IMR-90 (cell line): ENCODE measurements at regions not wholly inside any gene's neighbourhood (a gene's known extent, or its start where the extent isn't known, plus 50 kb on each side); places are given as distances from the start of the nearest gene placed in this dataset.
A peak's percentile ranks its signal among the peaks of the same experiment; 100 is the strongest.

ENCODE experiments used
- ATAC-seq: fragments of 200-7000 bp; cut with Tn5 transposase; 2 replicates; pipeline ENCODE4 v1.9.1; 2020; ENCODE audit warnings: low read depth, mild to moderate bottlenecking, moderate library complexity
- BruUV-seq: library from RNA; stranded (reverse); fragments of 400-500 nt; replicated peaks from 2 replicates; lab custom pipeline; 2021; lab: Mats Ljungman, UMichigan
- CTCF ChIA-PET: fragments of 300-600 bp; formaldehyde crosslinking; extraction: SDS; loops from one replicate; lab custom pipeline; 2021; ENCODE audit warnings: antibody characterized with exemption; lab: Yijun Ruan, JAX
- POLR2A ChIA-PET: fragments of 300-600 bp; sonication (Branson Sonifier 250); formaldehyde crosslinking; loops from one replicate; lab custom pipeline; 2022; ENCODE audit warnings: antibody characterized with exemption; ENCODE audit not compliant: unreplicated experiment; lab: Charles Lee
- DNase-seq: peaks from one replicate; pipeline ENCODE4 v3.0.0; 2013
- H2AFZ ChIP-seq: replicated peaks from 2 replicates; pipeline ENCODE3; 2013; ENCODE audit warnings: low read length, mild to moderate bottlenecking; ENCODE audit not compliant: poor library complexity
- H2AK5ac ChIP-seq: 2 replicates; pipeline ENCODE4 v1.6.1; 2013; ENCODE audit warnings: low read depth, low read length, inconsistent platforms
- H2AK9ac ChIP-seq: replicated peaks from 2 replicates; pipeline ENCODE3; 2013; ENCODE audit warnings: mild to moderate bottlenecking, low read depth, low read length, moderate library complexity; ENCODE audit not compliant: poor library complexity
- H2BK120ac ChIP-seq: 2 replicates; pipeline ENCODE4 v1.6.1; 2013; ENCODE audit warnings: low read depth, low read length, inconsistent platforms
- H2BK15ac ChIP-seq: 3 replicates; pipeline ENCODE4 v1.6.1; 2013; ENCODE audit warnings: low read depth, low read length, inconsistent platforms
- H2BK20ac ChIP-seq: 2 replicates; pipeline ENCODE4 v1.6.1; 2013; ENCODE audit warnings: low read depth, mild to moderate bottlenecking, inconsistent platforms, low read length, moderate library complexity
- H2BK5ac ChIP-seq: 2 replicates; pipeline ENCODE4 v1.6.1; 2013; ENCODE audit warnings: mild to moderate bottlenecking, low read depth, low read length, inconsistent platforms; ENCODE audit not compliant: poor library complexity, severe bottlenecking
- H3K14ac ChIP-seq: replicated peaks from 2 replicates; pipeline ENCODE4 v1.6.1; 2013; ENCODE audit warnings: low read depth, low read length, inconsistent platforms
- H3K18ac ChIP-seq: 2 replicates; pipeline ENCODE4 v1.6.1; 2013; ENCODE audit warnings: low read depth, low read length, control low read depth
- H3K23ac ChIP-seq: 2 replicates; pipeline ENCODE4 v1.6.1; 2013; ENCODE audit warnings: low read depth, low read length, inconsistent platforms
- H3K27ac ChIP-seq: 2 replicates; pipeline ENCODE4 v1.5.1; 2013; ENCODE audit warnings: mild to moderate bottlenecking, control low read depth, low read length; ENCODE audit not compliant: insufficient read depth
- H3K27me3 ChIP-seq: 2 replicates; pipeline ENCODE4 v1.6.1; 2013; ENCODE audit warnings: low read length; ENCODE audit not compliant: control insufficient read depth, insufficient read depth
- H3K36me3 ChIP-seq: 2 replicates; pipeline ENCODE4 v1.6.1; 2013; ENCODE audit warnings: low read length, mixed read lengths; ENCODE audit not compliant: control insufficient read depth, insufficient read depth
- H3K4ac ChIP-seq: 2 replicates; pipeline ENCODE4 v1.6.1; 2013; ENCODE audit warnings: low read depth, low read length, inconsistent platforms
- H3K4me1 ChIP-seq: 2 replicates; pipeline ENCODE4 v1.6.1; 2013; ENCODE audit warnings: low read length, mixed read lengths; ENCODE audit not compliant: control insufficient read depth, insufficient read depth
- H3K4me2 ChIP-seq: 2 replicates; pipeline ENCODE4 v1.6.1; 2013; ENCODE audit warnings: low read depth, mild to moderate bottlenecking, control low read depth, low read length, moderate library complexity
- H3K4me3 ChIP-seq: 2 replicates; pipeline ENCODE4 v1.5.1; 2013; ENCODE audit warnings: low read depth, mild to moderate bottlenecking, control low read depth, low read length, moderate library complexity; ENCODE audit not compliant: insufficient read depth
- H3K56ac ChIP-seq: 2 replicates; pipeline ENCODE4 v1.6.1; 2013; ENCODE audit warnings: low read length, inconsistent platforms; ENCODE audit not compliant: insufficient read depth; ENCODE audit errors: extremely low read depth
- H3K79me1 ChIP-seq, 2 experiments: 2 replicates each; pipeline ENCODE4 v1.6.1; 2013; ENCODE audit warnings: low read length in 2 of 2, inconsistent platforms in 1 of 2, low read depth in 1 of 2
- H3K9ac ChIP-seq: 2 replicates; pipeline ENCODE4 v1.6.1; 2013; ENCODE audit warnings: low read depth, low read length, control low read depth
- H3K9me1 ChIP-seq: 2 replicates; pipeline ENCODE4 v1.6.1; 2013; ENCODE audit warnings: low read length, inconsistent platforms; ENCODE audit not compliant: insufficient read depth
- H3K9me3 ChIP-seq: 2 replicates; pipeline ENCODE4 v1.6.1; 2013; ENCODE audit warnings: low read length; ENCODE audit not compliant: control insufficient read depth, insufficient read depth
- H4K20me1 ChIP-seq: 2 replicates; pipeline ENCODE4 v1.6.1; 2013; ENCODE audit warnings: low read length, inconsistent platforms; ENCODE audit not compliant: insufficient read depth
- H4K5ac ChIP-seq: 2 replicates; pipeline ENCODE4 v1.6.1; 2013; ENCODE audit warnings: mild to moderate bottlenecking, low read depth, low read length, control low read depth
- H4K8ac ChIP-seq, 2 experiments: 2 replicates each; pipeline ENCODE4 v1.6.1; 2013; ENCODE audit warnings: low read depth in 2 of 2, low read length in 2 of 2, control low read depth in 1 of 2, inconsistent platforms in 1 of 2
- H4K91ac ChIP-seq: 2 replicates; pipeline ENCODE4 v1.6.1; 2013; ENCODE audit warnings: low read depth, low read length, inconsistent platforms; ENCODE audit not compliant: insufficient read depth
- FOS ChIP-seq: fragments of 150-350 bp; IDR thresholded peaks from 2 replicates; pipeline ENCODE4 v1.6.1; 2016; ENCODE audit warnings: low read depth, low read length
- WGBS, 2 experiments: methylation state at CpG; one replicate each; pipeline versions ENCODE4 v1.1.5 to v1.1.7; 2013; ENCODE audit warnings: missing lambda C conversion rate in 2 of 2; ENCODE audit not compliant: insufficient read length in 1 of 2; ENCODE audit errors: extremely low coverage in 2 of 2; 5-methylcytosine and 5-hydroxymethylcytosine counted together
- dilution Hi-C: fragments of 300-500 bp; cut with HindIII; formaldehyde crosslinking; loops from one replicate; pipeline ENCODE4 v1.14.3; 2018; ENCODE audit warnings: low sequenced_read_pairs; ENCODE audit not compliant: unreplicated experiment
- in situ Hi-C: fragments of 300-500 bp; cut with MboI; formaldehyde crosslinking; loops from 3 replicates; pipeline ENCODE4 v1.14.3; 2019; ENCODE audit warnings: low sequenced_read_pairs, inconsistent platforms, mixed read lengths
- intact Hi-C: fragments of 100-400 bp; cut with micrococcal nuclease; formaldehyde crosslinking; loops from 2 replicates; pipeline ENCODE4 v1.10.0; 2022

GRCh38 chr2:120852200-120852815 lies 116.6 kb downstream of the GLI2 start:
- peaks cover 72% of the 10 kb centered on the region for H4K20me1 ChIP-seq

More at GRCh38 chr2:120852200-120852815, 116.6 kb downstream of the GLI2 start:
- peaks cover 4% of the 10 kb centered on the region for H3K9me3 ChIP-seq
- no CpG with 5 or more reads among the region's 12 CpGs for WGBS, 2 experiments
- in situ Hi-C loops: no loop called here
- no peak overlapping the region for H3K4me2 ChIP-seq
- intact Hi-C loops: no loop called here
- H4K8ac ChIP-seq: no peak overlapping the region
- no peak overlapping the region for H3K9ac ChIP-seq
- no peak overlapping the region for H2AFZ ChIP-seq
- DNase-seq (no peak), ATAC-seq (peak; percentile 40)
- H3K79me1 ChIP-seq: peaks cover 36 to 95% of the 10 kb centered on the region in 2 experiments
- peak overlapping the region; percentile 32 for H2BK5ac ChIP-seq
- dilution Hi-C loops: no loop called here
- H4K91ac ChIP-seq: peak overlapping the region; percentile 28
- peaks cover 23% of the 10 kb centered on the region for H3K4me1 ChIP-seq
- H4K5ac ChIP-seq: no peak overlapping the region
- no peak overlapping the region for H3K4me3 ChIP-seq
- H3K56ac ChIP-seq: no peak overlapping the region
- H3K36me3 ChIP-seq: peaks cover 14% of the 10 kb centered on the region
- peak overlapping the region; percentile 11; the same call in 1 of the 2 replicates for H3K23ac ChIP-seq
- ChIA-PET CTCF (interaction anchor here (0.9 kb wide), 1 partner anchor 15 kb away, joined by 3 read pairs; no protein-coding TSS in a partner anchor), POLR2A (no interaction called here)
- peak overlapping the region; percentile 41 for H3K14ac ChIP-seq
- H3K27me3 ChIP-seq: no peaks in the 10 kb centered on the region
- H2AK9ac ChIP-seq: no peak overlapping the region
- no peak for TF ChIP-seq FOS
- peak overlapping the region; percentile 28; the same call in 1 of the 2 replicates for H2BK20ac ChIP-seq
- BruUV-seq: no TSS peak
- peaks cover 31% of the 10 kb centered on the region for H3K9me1 ChIP-seq
- no peak overlapping the region for H3K18ac ChIP-seq
- H3K27ac ChIP-seq: no peak overlapping the region
- H3K4ac ChIP-seq: peak overlapping the region; percentile 49; the same call in 1 of the 2 replicates
- peak overlapping the region; percentile 38; the same call in 1 of the 2 replicates for H2BK120ac ChIP-seq
- no peak overlapping the region for H2BK15ac ChIP-seq
- H2AK5ac ChIP-seq: peak overlapping the region; percentile 44; the same call in 1 of the 2 replicates
